ENCODE measurements at regions not wholly inside any gene's neighbourhood (a gene's known extent, or its start where the extent isn't known, plus 50 kb on each side); places are given as distances from the start of the nearest gene placed in this dataset.
"Not testable (repeated sequence)": the region's sequence is repeated elsewhere in the genome, so short reads cannot be mapped to it uniquely, and the experiment has no call there.

DNA sequence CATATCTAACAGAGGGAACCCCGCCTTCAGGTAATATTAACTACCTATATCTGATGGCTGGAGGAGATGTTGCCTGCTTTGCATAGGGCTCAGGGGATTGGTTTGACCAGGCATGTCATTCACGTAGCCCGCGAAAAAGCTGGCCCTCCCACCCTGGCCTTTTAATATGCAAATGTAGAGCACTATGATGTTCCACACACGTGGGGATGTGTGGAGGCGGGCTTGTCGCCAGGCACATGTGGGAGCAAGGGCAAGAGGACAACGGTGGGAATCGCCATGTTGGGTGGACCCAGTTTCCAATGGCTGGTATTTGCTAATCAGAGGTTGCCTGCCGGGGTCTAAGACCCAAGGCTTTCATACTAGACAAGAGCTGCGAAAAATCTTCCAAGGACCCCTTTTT lies 469.8 kb downstream of the ZPLD1 start:
- Histone ChIP-seq H3K4me3 (ENCODE audit: low read length in 2 of 2) (no peak overlapping the region), H3K36me3 (ENCODE audit: control insufficient read depth in 2 of 2, insufficient read depth in 2 of 2, low read length in 2 of 2) (no peaks in the 10 kb centered on the region), H3K27me3 (ENCODE audit: control insufficient read depth in 1 of 2, insufficient read depth in 2 of 2, low read length in 2 of 2) (no peaks in the 10 kb centered on the region), H3K27ac (ENCODE audit: low read length) (no peak overlapping the region), H3K4me1 (ENCODE audit: control insufficient read depth, insufficient read depth, low read length) (no peaks in the 10 kb centered on the region), H3K9me3 (ENCODE audit: control insufficient read depth in 2 of 2, low read length in 2 of 2) (no peaks in the 10 kb centered on the region), H3K9ac (ENCODE audit: low read length in 2 of 2) (no peak overlapping the region)

DNA sequence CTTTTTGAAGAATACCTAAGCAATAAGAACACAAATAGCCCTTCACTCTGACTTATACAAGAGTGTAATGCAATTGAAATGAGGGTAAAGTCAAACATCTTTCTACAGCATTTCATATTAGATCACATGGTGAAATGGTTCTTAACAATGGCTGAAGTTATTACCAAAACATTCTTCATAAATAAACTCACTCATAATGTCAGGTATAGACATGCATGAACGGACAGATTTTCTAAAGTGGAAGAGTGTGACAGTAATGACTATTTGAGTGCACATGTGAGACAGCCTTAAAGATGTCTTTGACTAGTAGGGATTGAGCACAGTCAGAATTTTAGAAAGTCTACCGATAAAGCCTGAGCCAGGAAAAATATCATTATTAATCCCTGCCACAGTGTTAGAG lies 471.0 kb downstream of the ZPLD1 start:
- Histone ChIP-seq H3K27ac (ENCODE audit: low read length) (no peak overlapping the region), H3K9me3 (ENCODE audit: control insufficient read depth in 2 of 2, low read length in 2 of 2) (no peaks in the 10 kb centered on the region), H3K9ac (ENCODE audit: low read length in 2 of 2) (no peak overlapping the region), H3K4me1 (ENCODE audit: control insufficient read depth, insufficient read depth, low read length) (no peaks in the 10 kb centered on the region), H3K4me3 (ENCODE audit: low read length in 2 of 2) (no peak overlapping the region), H3K36me3 (ENCODE audit: control insufficient read depth in 2 of 2, insufficient read depth in 2 of 2, low read length in 2 of 2) (no peaks in the 10 kb centered on the region), H3K27me3 (ENCODE audit: control insufficient read depth in 1 of 2, insufficient read depth in 2 of 2, low read length in 2 of 2) (no peaks in the 10 kb centered on the region)

DNA sequence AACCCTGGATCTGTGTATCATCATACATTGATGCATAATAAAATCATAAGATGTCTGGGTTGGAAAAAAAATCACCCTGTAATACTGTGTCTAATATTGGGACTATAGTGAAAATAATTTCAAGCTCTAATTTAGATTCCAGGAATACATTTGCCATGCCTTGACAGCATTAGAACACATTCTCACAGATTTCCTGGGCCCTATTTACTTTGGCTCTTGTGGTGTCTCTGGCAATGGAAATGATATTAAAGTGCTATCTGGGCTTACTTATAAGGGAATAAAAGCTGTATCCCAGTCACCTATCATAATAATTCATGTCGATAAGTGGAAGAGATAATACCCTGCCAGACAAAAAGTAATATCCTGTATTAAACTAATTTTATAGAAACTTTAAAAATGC lies 472.0 kb downstream of the ZPLD1 start:
- no peaks in the 10 kb centered on the region for H3K36me3 ChIP-seq (ENCODE audit: control insufficient read depth in 2 of 2, insufficient read depth in 2 of 2, low read length in 2 of 2)
- H3K4me1 ChIP-seq (ENCODE audit: control insufficient read depth, insufficient read depth, low read length) = no peaks in the 10 kb centered on the region
- no peak overlapping the region for H3K27ac ChIP-seq (ENCODE audit: low read length)
- no peaks in the 10 kb centered on the region for H3K27me3 ChIP-seq (ENCODE audit: control insufficient read depth in 1 of 2, insufficient read depth in 2 of 2, low read length in 2 of 2)
- H3K4me3 ChIP-seq (ENCODE audit: low read length in 2 of 2) = no peak overlapping the region
- H3K9ac ChIP-seq (ENCODE audit: low read length in 2 of 2) = no peak overlapping the region
- no peaks in the 10 kb centered on the region for H3K9me3 ChIP-seq (ENCODE audit: control insufficient read depth in 2 of 2, low read length in 2 of 2)

DNA sequence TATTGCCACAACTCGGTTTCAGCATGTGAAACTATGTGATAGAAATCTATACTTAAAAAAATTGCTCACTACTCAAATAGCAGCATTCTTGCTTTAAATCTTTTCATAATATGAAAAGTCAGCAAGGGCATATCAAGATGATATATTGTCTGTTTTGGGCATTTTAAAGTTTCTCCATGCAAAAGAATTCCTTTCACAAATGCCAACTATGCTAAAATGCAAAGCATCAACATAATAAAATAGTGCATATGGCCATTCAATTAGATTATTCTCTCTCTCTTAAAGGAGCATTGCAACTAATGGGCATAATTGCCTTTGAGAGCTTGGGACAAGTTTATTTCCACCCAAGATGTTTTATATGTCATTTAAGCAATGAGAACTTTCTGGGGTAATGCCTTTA lies 475.1 kb downstream of the ZPLD1 start:
- no peaks in the 10 kb centered on the region for H3K4me1 ChIP-seq (ENCODE audit: control insufficient read depth, insufficient read depth, low read length)
- H3K4me3 ChIP-seq (ENCODE audit: low read length in 2 of 2) = no peak overlapping the region
- no peak overlapping the region for H3K27ac ChIP-seq (ENCODE audit: low read length)
- H3K9ac ChIP-seq (ENCODE audit: low read length in 2 of 2) = no peak overlapping the region
- H3K27me3 ChIP-seq (ENCODE audit: control insufficient read depth in 1 of 2, insufficient read depth in 2 of 2, low read length in 2 of 2) = no peaks in the 10 kb centered on the region
- no peaks in the 10 kb centered on the region for H3K36me3 ChIP-seq (ENCODE audit: control insufficient read depth in 2 of 2, insufficient read depth in 2 of 2, low read length in 2 of 2)
- no peaks in the 10 kb centered on the region for H3K9me3 ChIP-seq (ENCODE audit: control insufficient read depth in 2 of 2, low read length in 2 of 2)

DNA sequence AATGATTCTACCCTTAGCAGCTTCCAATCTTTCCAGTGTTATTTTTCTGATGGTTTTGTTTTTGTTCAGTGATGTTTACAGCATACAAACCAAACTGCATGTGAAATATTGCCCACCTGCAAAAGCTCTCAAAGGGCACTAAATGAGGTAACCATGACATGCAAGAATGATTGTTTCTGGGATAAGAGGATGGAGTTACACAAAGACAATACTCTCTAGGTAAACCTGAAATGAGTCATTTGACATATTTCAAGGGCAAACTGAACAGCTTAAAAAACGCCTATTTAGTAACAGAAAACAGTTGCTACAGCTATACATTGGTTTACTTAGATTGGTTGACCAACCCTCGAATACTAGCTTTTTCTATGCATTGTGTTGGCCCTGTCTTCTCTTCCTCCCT lies 481.7 kb downstream of the ZPLD1 start:
- no peaks in the 10 kb centered on the region for H3K9me3 ChIP-seq (ENCODE audit: control insufficient read depth in 2 of 2, low read length in 2 of 2)
- H3K4me3 ChIP-seq (ENCODE audit: low read length in 2 of 2) = no peak overlapping the region
- H3K27me3 ChIP-seq (ENCODE audit: control insufficient read depth in 1 of 2, insufficient read depth in 2 of 2, low read length in 2 of 2) = no peaks in the 10 kb centered on the region

GRCh38 chr3:102926618-102927017 lies 491.8 kb downstream of the ZPLD1 start:
- no peaks in the 10 kb centered on the region for H3K4me1 ChIP-seq (ENCODE audit: control insufficient read depth, insufficient read depth, low read length)
- no peaks in the 10 kb centered on the region for H3K27me3 ChIP-seq (ENCODE audit: control insufficient read depth in 1 of 2, insufficient read depth in 2 of 2, low read length in 2 of 2)
- peaks cover 5% of the 10 kb centered on the region in 2 donors for H3K9me3 ChIP-seq (ENCODE audit: control insufficient read depth in 2 of 2, low read length in 2 of 2)
- H3K36me3 ChIP-seq (ENCODE audit: control insufficient read depth in 2 of 2, insufficient read depth in 2 of 2, low read length in 2 of 2) = no peaks in the 10 kb centered on the region
- H3K4me3 ChIP-seq (ENCODE audit: low read length in 2 of 2) = no peak overlapping the region
- H3K27ac ChIP-seq (ENCODE audit: low read length) = no peak overlapping the region
- no peak overlapping the region for H3K9ac ChIP-seq (ENCODE audit: low read length in 2 of 2)

More for the DNA sequence above, 481.7 kb downstream of the ZPLD1 start:
- H3K27ac ChIP-seq (ENCODE audit: low read length) = no peak overlapping the region
- H3K36me3 ChIP-seq (ENCODE audit: control insufficient read depth in 2 of 2, insufficient read depth in 2 of 2, low read length in 2 of 2) = no peaks in the 10 kb centered on the region
- H3K9ac ChIP-seq (ENCODE audit: low read length in 2 of 2) = no peak overlapping the region
- no peaks in the 10 kb centered on the region for H3K4me1 ChIP-seq (ENCODE audit: control insufficient read depth, insufficient read depth, low read length)

- H3K4me3 ChIP-seq (ENCODE audit: low read length in 2 of 2) = no peak overlapping the region
- no peaks in the 10 kb centered on the region for H3K36me3 ChIP-seq (ENCODE audit: control insufficient read depth in 2 of 2, insufficient read depth in 2 of 2, low read length in 2 of 2)
- no peak overlapping the region for H3K9ac ChIP-seq (ENCODE audit: low read length in 2 of 2)
- no peak overlapping the region for H3K27ac ChIP-seq (ENCODE audit: low read length)
- H3K4me1 ChIP-seq (ENCODE audit: control insufficient read depth, insufficient read depth, low read length) = no peaks in the 10 kb centered on the region
- H3K9me3 ChIP-seq (ENCODE audit: control insufficient read depth in 2 of 2, low read length in 2 of 2) = no peaks in the 10 kb centered on the region
- no peaks in the 10 kb centered on the region for H3K27me3 ChIP-seq (ENCODE audit: control insufficient read depth in 1 of 2, insufficient read depth in 2 of 2, low read length in 2 of 2)
These were observed 498.6 kb downstream of the ZPLD1 start for GRCh38 chr3:102933377-102933776.

- H3K4me3 ChIP-seq (ENCODE audit: low read length in 2 of 2) = no peak overlapping the region
- H3K4me1 ChIP-seq (ENCODE audit: control insufficient read depth, insufficient read depth, low read length) = no peaks in the 10 kb centered on the region
- no peak overlapping the region for H3K9ac ChIP-seq (ENCODE audit: low read length in 2 of 2)
- H3K9me3 ChIP-seq (ENCODE audit: control insufficient read depth in 2 of 2, low read length in 2 of 2) = no peaks in the 10 kb centered on the region
- no peaks in the 10 kb centered on the region for H3K27me3 ChIP-seq (ENCODE audit: control insufficient read depth in 1 of 2, insufficient read depth in 2 of 2, low read length in 2 of 2)
- no peak overlapping the region for H3K27ac ChIP-seq (ENCODE audit: low read length)
- H3K36me3 ChIP-seq (ENCODE audit: control insufficient read depth in 2 of 2, insufficient read depth in 2 of 2, low read length in 2 of 2) = no peaks in the 10 kb centered on the region
These were observed 501.8 kb downstream of the ZPLD1 start for GRCh38 chr3:102936511-102937045.

GRCh38 chr3:102941786-102942185 lies 507.0 kb downstream of the ZPLD1 start:
- no peaks in the 10 kb centered on the region for H3K4me1 ChIP-seq (ENCODE audit: control insufficient read depth, insufficient read depth, low read length)
- no peak overlapping the region for H3K27ac ChIP-seq (ENCODE audit: low read length)
- no peaks in the 10 kb centered on the region for H3K36me3 ChIP-seq (ENCODE audit: control insufficient read depth in 2 of 2, insufficient read depth in 2 of 2, low read length in 2 of 2)
- H3K27me3 ChIP-seq (ENCODE audit: control insufficient read depth in 1 of 2, insufficient read depth in 2 of 2, low read length in 2 of 2) = no peaks in the 10 kb centered on the region
- no peak overlapping the region for H3K4me3 ChIP-seq (ENCODE audit: low read length in 2 of 2)
- no peaks in the 10 kb centered on the region for H3K9me3 ChIP-seq (ENCODE audit: control insufficient read depth in 2 of 2, low read length in 2 of 2)
- no peak overlapping the region for H3K9ac ChIP-seq (ENCODE audit: low read length in 2 of 2)

- not testable (repeated sequence) for H3K4me3 ChIP-seq (ENCODE audit: low read length in 2 of 2); H3K27ac ChIP-seq (ENCODE audit: low read length); H3K9ac ChIP-seq (ENCODE audit: low read length in 2 of 2); H3K27me3 ChIP-seq (ENCODE audit: control insufficient read depth in 1 of 2, insufficient read depth in 2 of 2, low read length in 2 of 2); H3K36me3 ChIP-seq (ENCODE audit: control insufficient read depth in 2 of 2, insufficient read depth in 2 of 2, low read length in 2 of 2); H3K4me1 ChIP-seq (ENCODE audit: control insufficient read depth, insufficient read depth, low read length); H3K9me3 ChIP-seq (ENCODE audit: control insufficient read depth in 2 of 2, low read length in 2 of 2)
These were observed 511.6 kb downstream of the ZPLD1 start for GRCh38 chr3:102946445-102946844.

GRCh38 chr3:102972350-102972749 lies 537.5 kb downstream of the ZPLD1 start:
- Histone ChIP-seq H3K36me3 (ENCODE audit: control insufficient read depth in 2 of 2, insufficient read depth in 2 of 2, low read length in 2 of 2) (no peaks in the 10 kb centered on the region), H3K9me3 (ENCODE audit: control insufficient read depth in 2 of 2, low read length in 2 of 2) (peaks cover 0 to 3% of the 10 kb centered on the region in 2 donors), H3K4me3 (ENCODE audit: low read length in 2 of 2) (no peak overlapping the region), H3K9ac (ENCODE audit: low read length in 2 of 2) (no peak overlapping the region), H3K27me3 (ENCODE audit: control insufficient read depth in 1 of 2, insufficient read depth in 2 of 2, low read length in 2 of 2) (no peaks in the 10 kb centered on the region), H3K4me1 (ENCODE audit: control insufficient read depth, insufficient read depth, low read length) (no peaks in the 10 kb centered on the region), H3K27ac (ENCODE audit: low read length) (no peak overlapping the region)
